MCF 10A (cell line): ENCODE measurements at regions not wholly inside any gene's neighbourhood (a gene's known extent, or its start where the extent isn't known, plus 50 kb on each side); places are given as distances from the start of the nearest gene placed in this dataset.
A peak's percentile ranks its signal among the peaks of the same experiment; 100 is the strongest.

Experiments used
- BruUV-seq: library from RNA; stranded (reverse); fragments of 400-500 nt; replicated peaks from 2 replicates; lab custom pipeline; 2021; lab: Mats Ljungman, UMichigan
- CTCF ChIA-PET: fragments of 300-600 bp; sonication (Branson Sonifier 250); formaldehyde crosslinking; extraction: SDS; loops from one replicate; lab custom pipeline; 2021; ENCODE audit warnings: antibody characterized with exemption, inconsistent platforms; lab: Yijun Ruan, JAX
- POLR2A ChIA-PET: fragments of 300-600, 350-650 bp; sonication (Branson Sonifier 250); formaldehyde crosslinking; extraction: SDS; loops from one replicate; lab custom pipeline; 2020; ENCODE audit warnings: antibody characterized with exemption, inconsistent platforms; lab: Yijun Ruan, JAX
- DNase-seq: peaks from one replicate; pipeline ENCODE4 v3.0.0-alpha.2; 2018; ENCODE audit not compliant: unreplicated experiment
- H3K27ac Mint-ChIP-seq: one replicate; pipeline ENCODE4 v1.8.0; 2022; ENCODE audit warnings: mild to moderate bottlenecking, low read depth, mixed read lengths; ENCODE audit not compliant: unreplicated experiment
- H3K27me3 Mint-ChIP-seq: one replicate; pipeline ENCODE4 v1.8.0; 2022; ENCODE audit warnings: mixed read lengths; ENCODE audit not compliant: insufficient read depth, unreplicated experiment
- H3K36me3 Mint-ChIP-seq: one replicate; pipeline ENCODE4 v1.8.0; 2022; ENCODE audit warnings: mild to moderate bottlenecking, moderate library complexity, mixed read lengths; ENCODE audit not compliant: insufficient read depth, unreplicated experiment
- H3K4me1 Mint-ChIP-seq: one replicate; pipeline ENCODE4 v1.8.0; 2022; ENCODE audit warnings: mixed read lengths; ENCODE audit not compliant: insufficient read depth, unreplicated experiment
- H3K4me3 Mint-ChIP-seq: one replicate; pipeline ENCODE4 v1.8.0; 2022; ENCODE audit warnings: mild to moderate bottlenecking, moderate library complexity, mixed read lengths; ENCODE audit not compliant: unreplicated experiment
- H3K9me3 Mint-ChIP-seq: one replicate; pipeline ENCODE4 v1.8.0; 2022; ENCODE audit warnings: mixed read lengths; ENCODE audit not compliant: unreplicated experiment
- CTCF ChIP-seq: fragments of 200-600 bp; IDR thresholded peaks from one replicate; pipeline ENCODE4 v1.8.0; 2022; ENCODE audit warnings: antibody characterized with exemption, mild to moderate bottlenecking; ENCODE audit not compliant: unreplicated experiment
- intact Hi-C: fragments of 100-400 bp; cut with micrococcal nuclease; formaldehyde crosslinking; loops from 2 replicates; pipeline ENCODE4 v1.14.1; 2022

GRCh38 chr2:13057671-13058070 lies 340.9 kb downstream of the TRIB2 start:
- Mint-ChIP-seq H3K9me3 (no peaks in the 10 kb centered on the region), H3K27ac (no peak overlapping the region), H3K4me3 (no peak overlapping the region), H3K4me1 (no peaks in the 10 kb centered on the region), H3K27me3 (no peaks in the 10 kb centered on the region), H3K36me3 (no peaks in the 10 kb centered on the region)
- no peak for DNase-seq
- intact Hi-C loops = loop anchor here (2.0 to 10.0 kb wide), 3 partner anchors 1367 to 1887 kb away; no protein-coding TSS in a partner anchor
- ChIA-PET POLR2A (no interaction called here), CTCF (interaction anchor here (1.6 to 2.0 kb wide), 3 partner anchors 21 to 143 kb away, joined by 3 to 6 read pairs (median 5); no protein-coding TSS in a partner anchor)
- BruUV-seq = no TSS peak
- no peak for TF ChIP-seq CTCF

GRCh38 chr2:13066676-13067075 lies 349.9 kb downstream of the TRIB2 start:
- Mint-ChIP-seq H3K4me1 (no peaks in the 10 kb centered on the region), H3K27ac (no peak overlapping the region), H3K4me3 (no peak overlapping the region), H3K9me3 (no peaks in the 10 kb centered on the region), H3K36me3 (no peaks in the 10 kb centered on the region), H3K27me3 (no peaks in the 10 kb centered on the region)
- no peak for TF ChIP-seq CTCF
- POLR2A ChIA-PET = no interaction called here
- CTCF ChIA-PET = no interaction called here
- BruUV-seq = no TSS peak
- no peak for DNase-seq
- intact Hi-C loops = no loop called here

- H3K9me3 Mint-ChIP-seq = peaks cover 2% of the 10 kb centered on the region
- no peak for TF ChIP-seq CTCF
- intact Hi-C loops = no loop called here
- ChIA-PET POLR2A (no interaction called here), CTCF (no interaction called here)
- H3K27me3 Mint-ChIP-seq = no peaks in the 10 kb centered on the region
- H3K27ac Mint-ChIP-seq = no peak overlapping the region
- no TSS peak for BruUV-seq
- peak; percentile 17 for DNase-seq
- H3K4me1 Mint-ChIP-seq = no peaks in the 10 kb centered on the region
- no peak overlapping the region for H3K4me3 Mint-ChIP-seq
- no peaks in the 10 kb centered on the region for H3K36me3 Mint-ChIP-seq
Observed at GRCh38 chr2:13067508-13067907, 350.8 kb downstream of the TRIB2 start.

- BruUV-seq = no TSS peak
- intact Hi-C loops = no loop called here
- POLR2A ChIA-PET = no interaction called here
- H3K27me3 Mint-ChIP-seq = no peaks in the 10 kb centered on the region
- H3K9me3 Mint-ChIP-seq = no peaks in the 10 kb centered on the region
- no peak for DNase-seq
- TF ChIP-seq CTCF = no peak
- no peaks in the 10 kb centered on the region for H3K4me1 Mint-ChIP-seq
- CTCF ChIA-PET = interaction anchor here (0.9 to 1.0 kb wide), 2 partner anchors 13 to 542 kb away, joined by 3 read pairs; no protein-coding TSS in a partner anchor
- H3K36me3 Mint-ChIP-seq = no peaks in the 10 kb centered on the region
- H3K4me3 Mint-ChIP-seq = no peak overlapping the region
- no peak overlapping the region for H3K27ac Mint-ChIP-seq
Observed at GRCh38 chr2:13089971-13090370, 373.2 kb downstream of the TRIB2 start.
